ENCODE measurements at regions not wholly inside any gene's neighbourhood (a gene's known extent, or its start where the extent isn't known, plus 50 kb on each side); places are given as distances from the start of the nearest gene placed in this dataset.
"Not testable (repeated sequence)": the region's sequence is repeated elsewhere in the genome, so short reads cannot be mapped to it uniquely, and the experiment has no call there.

DNA sequence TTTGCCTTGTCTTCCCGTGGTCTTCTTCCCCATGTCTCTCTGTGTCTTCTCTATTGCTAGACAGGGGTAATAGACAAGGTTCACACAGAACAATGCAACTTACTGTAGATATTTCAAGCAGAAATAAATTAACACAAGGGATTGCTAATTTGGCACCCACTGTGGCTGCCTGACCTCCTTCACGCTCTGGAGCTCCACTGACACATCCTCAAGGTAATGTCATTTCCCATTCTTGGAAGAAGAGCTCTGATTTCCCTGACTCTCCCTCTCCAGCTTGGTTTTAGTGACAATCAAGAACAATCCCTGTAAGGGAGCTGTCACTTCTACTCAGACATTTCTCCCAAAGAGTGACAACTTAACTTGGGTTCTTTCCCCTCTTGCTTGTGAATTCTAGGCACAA is 105.4 kb upstream of the NAP1L1 start:
- Histone ChIP-seq H3K27ac (no peak overlapping the region), H3K4me3 (no peak overlapping the region)

DNA sequence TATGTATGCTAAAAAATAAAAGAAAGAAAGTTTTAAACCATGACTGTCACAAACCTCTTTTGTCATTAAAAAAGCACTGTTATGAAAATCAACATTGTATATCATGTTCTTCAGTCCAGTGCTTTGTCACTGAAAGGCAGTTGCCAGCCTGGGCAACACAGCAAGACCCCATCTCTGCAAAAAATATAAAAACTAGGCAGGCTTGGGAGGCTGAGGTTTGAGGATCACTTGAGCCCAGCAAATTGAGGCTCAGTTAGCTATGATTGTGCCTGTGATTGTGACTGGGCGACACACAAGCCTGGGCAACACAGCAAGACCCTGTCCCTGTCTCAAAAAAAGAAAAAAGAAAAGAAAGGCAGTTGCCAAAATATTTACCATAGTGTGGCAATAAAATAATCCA is 102.7 kb upstream of the NAP1L1 start:
- no peak overlapping the region for H3K27ac ChIP-seq

DNA sequence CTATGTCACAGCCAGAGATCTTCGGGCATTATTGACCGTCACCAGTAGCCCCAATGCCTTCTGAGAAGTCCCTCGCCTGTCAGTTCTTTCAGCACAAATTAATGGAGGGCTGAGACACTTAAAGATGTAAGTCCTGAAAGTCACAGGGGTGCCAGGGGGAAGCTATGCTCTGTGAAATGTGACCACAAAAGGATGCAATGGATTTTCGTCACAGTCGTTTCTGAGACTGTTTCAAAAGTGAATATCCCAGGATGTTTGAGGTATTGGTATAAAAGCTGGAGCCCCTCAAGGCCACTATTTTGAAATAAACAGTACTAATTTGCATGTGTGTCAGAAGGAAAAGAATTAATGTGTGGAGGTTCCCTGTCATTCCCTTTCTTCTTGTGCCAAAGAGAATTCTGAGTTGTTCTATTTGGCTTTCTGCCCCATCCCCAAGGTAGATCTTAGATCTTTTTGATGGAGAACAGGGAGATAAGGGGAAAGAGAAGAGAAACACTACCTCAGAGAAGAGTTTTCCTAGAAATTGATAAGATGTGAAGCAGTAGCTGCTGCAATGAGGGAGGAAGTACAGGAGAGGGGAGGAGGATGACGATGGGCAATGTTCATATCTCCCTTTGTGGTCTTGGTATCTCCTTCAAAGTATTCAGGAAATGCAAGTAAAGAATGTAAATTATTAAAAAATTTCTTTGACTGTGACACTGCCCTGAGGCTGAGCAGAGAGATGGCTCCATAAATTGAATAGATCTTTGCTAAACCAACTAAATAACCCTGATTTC is 101.8 kb upstream of the NAP1L1 start:
- H3K4me3 ChIP-seq: no peak overlapping the region
- H3K27ac ChIP-seq: no peak overlapping the region

More for the DNA sequence above, 102.7 kb upstream of the NAP1L1 start:
- H3K4me3 ChIP-seq: no peak overlapping the region

DNA sequence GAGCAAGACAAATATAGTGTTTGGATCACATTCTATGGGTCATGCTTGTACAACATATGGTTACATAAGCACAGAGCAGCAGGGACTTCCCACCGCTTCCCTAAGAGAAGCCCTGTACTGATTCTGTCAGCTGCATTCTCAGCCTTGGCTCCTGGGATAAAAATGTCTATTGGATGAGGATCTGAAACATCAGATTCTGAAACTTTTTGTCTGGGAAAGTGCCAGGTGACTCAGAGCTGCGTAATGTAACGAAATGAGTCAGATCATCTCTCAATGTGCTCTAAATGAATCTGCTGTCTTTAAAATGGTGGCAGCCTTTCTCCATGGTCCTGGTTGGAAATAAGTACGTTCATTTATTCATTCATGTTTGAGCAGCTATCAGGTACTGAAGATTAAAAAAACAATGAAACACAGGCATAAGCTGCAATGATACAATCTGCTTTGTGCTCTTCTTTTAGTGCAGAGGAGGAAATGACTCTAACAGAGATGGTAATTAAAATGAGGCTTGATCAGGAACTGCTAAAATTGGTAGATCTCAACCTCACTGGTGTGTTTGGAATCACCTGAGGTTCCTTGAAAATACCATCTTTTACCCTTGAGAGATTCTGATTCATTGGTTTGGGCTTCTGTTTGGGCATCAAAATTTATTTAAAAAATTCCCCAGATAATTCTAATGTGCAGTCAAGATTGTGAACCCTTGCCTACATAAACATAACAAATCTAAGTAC is 99.1 kb upstream of the NAP1L1 start:
- peak overlapping the region in 3 of 21 experiments; percentile 3 to 17 (median 10) for H3K27ac ChIP-seq
- H3K4me3 ChIP-seq: no peak overlapping the region

DNA sequence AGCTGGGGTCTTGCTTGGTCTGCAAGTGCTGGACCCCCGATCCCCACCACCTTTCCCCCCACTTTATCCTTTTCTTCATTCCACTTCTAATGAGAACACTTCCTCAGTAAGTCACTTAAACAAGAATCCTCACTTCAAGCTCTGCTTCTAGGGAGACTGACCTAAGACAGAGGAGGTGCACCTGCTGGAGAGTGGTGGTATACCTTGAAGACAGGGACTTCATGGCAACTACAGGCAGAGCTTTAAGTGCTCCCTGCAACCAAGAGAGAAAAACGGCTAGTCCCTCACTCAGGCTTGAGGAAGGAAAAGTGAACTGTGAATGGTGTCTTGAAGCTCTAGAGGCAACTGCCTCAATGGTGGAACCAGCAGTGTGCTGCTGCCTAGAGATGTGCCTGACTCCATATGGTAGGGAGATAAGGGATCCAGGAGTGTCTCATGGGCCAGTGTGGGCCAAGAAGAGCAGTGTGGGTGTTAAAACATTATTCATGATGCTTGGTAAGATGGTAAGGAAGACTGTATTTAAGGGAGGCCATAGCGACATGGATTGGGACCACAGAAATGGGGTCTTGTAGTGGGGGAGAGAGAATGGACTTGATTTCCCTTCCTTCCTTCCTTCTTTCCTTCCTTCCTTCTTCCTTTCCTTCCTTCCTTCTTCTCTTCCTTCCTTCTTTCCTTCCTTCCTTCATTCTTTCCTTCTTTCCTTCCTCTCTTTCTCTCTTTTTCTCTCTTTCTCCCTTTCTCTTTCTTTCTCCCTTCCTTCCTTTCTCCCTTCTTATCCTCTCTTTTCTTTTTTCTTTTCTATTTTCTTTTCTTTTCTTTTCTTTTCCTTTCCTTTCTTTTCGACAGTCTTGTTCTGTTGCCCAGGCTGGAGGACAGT is 96.2 kb upstream of the NAP1L1 start:
- Histone ChIP-seq H3K27ac (no peak overlapping the region), H3K4me3 (no peak overlapping the region)

DNA sequence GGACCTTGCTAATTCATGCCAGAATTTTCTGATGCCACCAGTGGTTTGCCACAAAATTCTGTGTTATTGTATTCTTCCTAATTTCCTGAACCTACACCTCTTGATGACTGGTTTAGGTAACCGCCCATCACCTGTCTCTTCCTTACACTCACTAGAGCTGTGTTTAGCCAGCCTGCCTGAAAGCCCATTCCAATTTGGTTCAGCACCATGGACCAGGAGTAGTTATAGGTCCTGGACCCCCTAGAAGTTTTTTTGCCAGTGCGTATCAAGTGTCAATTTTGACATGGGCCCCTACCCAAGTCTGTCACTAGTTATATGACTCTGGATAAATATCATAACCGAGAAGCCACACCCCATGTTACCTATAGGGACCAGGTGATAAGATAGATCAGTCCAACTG is 94.0 kb upstream of the NAP1L1 start:
- no peak overlapping the region for H3K4me3 ChIP-seq
- H3K27ac ChIP-seq: no peak overlapping the region

DNA sequence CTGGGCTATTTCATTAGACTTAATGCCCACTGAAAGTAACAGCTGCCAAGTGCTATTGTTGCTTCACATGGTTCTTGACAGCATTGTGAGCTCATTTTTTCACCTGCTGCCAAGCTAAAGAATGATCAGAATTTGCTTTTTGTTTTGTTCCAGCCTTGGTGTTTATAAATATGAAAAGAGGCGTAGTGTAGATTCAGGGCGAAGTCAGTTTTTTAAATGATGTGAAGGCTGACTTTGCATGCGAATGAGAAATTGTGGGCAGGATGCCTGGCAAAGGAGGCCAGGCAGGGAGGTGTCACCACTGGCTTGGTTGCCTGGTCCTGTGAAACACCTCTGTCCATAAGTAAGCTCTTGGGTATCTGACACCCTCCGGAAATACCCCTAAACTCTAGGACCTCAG is 93.3 kb upstream of the NAP1L1 start:
- H3K27ac ChIP-seq: no peak overlapping the region
- H3K4me3 ChIP-seq: no peak overlapping the region

DNA sequence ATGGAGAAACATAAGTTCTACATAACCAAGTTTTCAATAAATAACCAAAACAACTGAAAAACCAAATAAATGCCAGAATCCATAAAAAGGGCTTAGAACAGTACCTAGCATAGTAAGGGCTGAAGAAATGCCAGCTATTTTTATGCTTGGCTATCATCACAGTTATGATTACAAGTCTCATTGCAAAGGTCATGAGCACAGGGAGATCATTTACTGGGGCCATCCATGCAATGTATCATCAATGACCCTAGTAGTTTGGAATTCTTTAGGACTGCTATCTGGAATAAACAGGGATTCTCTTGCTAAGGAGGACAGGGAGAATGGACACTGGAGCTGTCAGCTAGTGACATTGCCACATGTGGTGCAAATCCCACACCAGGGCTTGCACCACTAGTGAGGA is 92.5 kb upstream of the NAP1L1 start:
- no peak overlapping the region for H3K4me3 ChIP-seq
- H3K27ac ChIP-seq: no peak overlapping the region

DNA sequence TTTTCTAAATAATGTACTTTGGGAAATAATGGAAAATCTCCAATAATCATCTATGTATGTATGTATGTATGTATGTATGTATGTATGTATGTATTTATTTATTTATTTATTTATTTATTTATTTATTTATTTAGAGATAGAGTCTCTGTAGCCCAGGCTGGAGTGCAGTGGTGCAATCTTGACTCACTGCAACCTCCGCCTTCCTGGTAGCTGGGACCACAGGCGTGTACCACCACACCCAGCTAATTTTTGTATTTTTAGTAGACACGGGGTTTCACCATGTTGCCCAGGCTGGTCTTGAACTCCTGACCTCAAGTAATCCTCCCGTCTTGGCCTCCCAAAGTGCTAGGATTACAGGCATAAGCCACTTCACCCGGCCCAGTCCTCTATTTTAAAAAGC is 91.5 kb upstream of the NAP1L1 start:
- H3K4me3 ChIP-seq: not testable (repeated sequence)

DNA sequence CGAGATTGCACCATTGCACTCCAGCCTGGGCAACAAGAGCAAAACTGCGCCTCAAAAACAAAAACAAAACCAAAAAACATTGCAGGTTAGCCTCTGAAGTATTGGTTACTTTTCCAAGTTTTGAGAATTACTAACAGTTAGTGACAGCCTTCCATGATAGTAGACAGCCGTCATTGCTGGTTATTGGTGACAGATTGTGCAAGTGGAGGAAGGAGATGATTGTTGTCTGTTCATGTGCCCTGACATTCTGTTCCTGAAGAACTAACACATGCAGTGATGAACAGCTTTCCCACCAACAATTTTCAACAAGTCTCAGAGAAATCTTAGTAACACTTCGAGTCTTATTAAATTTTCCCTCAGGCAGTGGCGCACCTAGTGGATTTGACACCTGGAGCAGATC is 89.3 kb upstream of the NAP1L1 start:
- Histone ChIP-seq H3K4me3 (no peak overlapping the region), H3K27ac (no peak overlapping the region)

More for the DNA sequence above, 91.5 kb upstream of the NAP1L1 start:
- not testable (repeated sequence) for H3K27ac ChIP-seq

DNA sequence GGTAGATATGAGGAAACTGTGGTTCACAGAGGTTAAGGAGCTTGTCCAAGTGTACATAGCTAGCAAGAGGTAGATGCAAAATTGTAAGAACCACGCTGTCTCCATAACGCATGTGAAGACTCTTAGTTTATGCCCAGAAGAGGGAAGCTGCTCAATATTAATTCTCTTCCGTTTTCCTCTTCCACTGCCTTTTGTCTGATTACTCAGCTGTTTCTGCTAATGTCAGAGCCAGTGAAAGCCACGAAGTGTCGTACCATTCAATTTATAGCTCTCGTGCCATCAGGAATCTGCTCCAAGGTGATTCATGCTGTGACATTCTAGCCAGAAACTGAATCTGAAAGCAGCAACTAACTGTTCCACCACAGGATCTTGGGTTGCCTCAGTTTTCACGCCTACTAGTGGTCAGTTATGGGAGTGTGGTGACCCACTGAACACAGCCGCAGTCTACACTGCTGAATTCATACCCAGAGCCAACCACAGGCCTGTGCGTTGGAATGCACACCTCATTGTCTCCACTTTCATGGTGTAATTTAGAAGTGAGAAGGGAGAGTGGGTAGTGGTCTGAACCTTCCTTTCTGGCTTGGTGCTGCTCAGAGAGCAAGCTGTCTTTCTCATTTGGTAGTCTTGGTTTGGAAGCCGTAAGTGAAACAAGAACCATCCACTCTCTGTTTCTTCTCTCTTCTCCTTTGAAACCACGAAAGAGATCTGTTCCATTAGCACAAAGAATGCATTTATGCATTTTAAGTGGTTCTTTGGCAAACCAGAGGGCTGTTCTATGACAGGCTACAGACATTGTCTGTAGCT is 74.2 kb upstream of the NAP1L1 start:
- peak overlapping the region in 8 of 21 experiments; percentile 3 to 71 (median 42) for H3K27ac ChIP-seq
- no peak overlapping the region for H3K4me3 ChIP-seq

DNA sequence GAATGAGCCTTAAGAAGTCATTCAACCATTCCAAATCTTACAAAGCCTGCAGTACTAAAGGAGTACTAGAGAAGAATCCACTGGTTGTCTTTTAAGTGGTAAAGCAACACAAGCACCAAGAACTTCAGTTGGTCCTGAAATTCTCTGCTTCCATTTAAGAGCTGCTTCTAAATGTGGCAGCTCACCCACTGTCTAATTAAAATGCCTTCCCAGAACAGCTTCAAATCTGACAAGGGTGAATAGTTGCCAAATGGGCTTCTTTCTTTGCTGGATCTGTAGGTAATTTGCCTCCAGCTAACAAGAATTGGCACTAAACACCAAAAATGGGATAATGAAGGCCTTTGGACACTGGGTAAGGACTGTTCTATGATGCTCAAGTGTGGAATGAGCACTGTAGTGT is 72.2 kb upstream of the NAP1L1 start:
- peak overlapping the region in 1 of 21 experiments; percentile 2 for H3K27ac ChIP-seq
- no peak overlapping the region for H3K4me3 ChIP-seq

DNA sequence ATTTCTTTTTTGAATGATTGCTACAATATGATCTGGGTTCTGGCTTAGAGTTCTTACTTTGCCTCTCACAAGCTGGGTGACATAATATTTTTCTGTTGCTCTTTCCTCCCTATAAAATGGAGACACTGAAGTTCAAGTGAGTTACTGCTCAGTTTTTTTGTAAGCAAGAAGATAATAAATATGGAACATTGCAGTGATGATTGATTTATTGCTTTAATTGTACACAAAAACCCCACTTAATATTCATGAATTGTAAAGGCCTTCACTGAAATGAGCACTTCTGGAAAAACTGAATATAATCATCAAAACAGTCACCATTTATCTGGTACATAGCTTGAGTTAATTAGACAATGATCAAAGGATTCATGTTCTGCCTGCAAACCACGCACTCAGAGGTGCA is 71.8 kb upstream of the NAP1L1 start:
- no peak overlapping the region for H3K4me3 ChIP-seq
- H3K27ac ChIP-seq: peak overlapping the region in 1 of 21 experiments; percentile 2

DNA sequence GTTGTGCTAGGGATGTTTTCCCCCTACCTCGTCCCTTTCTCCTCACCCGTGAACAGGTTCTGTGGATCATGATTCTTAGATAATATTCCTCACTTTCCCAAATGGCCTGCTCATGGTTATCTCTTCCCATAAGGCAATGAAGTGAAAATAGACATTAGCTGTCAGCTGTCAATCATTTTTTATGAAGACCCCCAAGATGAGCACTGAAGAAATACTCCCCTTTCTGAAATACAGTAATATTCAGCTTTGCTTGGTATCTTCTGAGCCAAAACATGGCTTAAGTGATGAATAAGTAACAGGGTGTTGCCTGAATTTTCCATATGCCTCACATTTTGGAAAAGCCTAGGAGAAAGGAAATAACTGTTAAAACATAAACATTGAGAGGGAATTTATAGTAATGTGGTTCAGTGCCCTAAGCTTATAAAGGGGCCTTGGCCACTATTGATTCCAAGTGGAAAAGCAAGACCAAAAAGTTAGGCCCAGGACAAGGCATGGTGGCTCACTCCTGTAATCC is 70.7 kb upstream of the NAP1L1 start:
- H3K4me3 ChIP-seq: no peak overlapping the region

DNA sequence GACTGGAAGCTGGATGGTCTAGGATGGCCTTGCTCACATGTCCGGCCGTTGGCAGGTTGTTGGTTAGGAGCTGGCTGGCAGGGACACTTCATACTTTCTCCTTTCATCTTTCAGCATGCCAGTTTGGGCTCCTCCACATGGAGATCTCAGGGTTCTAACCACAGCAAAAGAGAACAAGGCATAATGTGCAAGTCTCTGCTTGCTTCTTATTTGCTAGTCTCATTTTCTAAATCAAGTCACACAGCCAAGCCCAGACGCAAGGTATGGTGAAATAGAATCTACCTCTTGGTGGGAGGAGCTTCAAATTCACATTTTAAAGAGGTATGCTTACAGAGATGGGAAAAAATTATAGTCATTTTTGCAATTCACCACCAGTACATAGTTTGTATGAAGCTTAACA is 69.1 kb upstream of the NAP1L1 start:
- no peak overlapping the region for H3K27ac ChIP-seq

More for the DNA sequence above, 70.7 kb upstream of the NAP1L1 start:
- H3K27ac ChIP-seq: no peak overlapping the region

DNA sequence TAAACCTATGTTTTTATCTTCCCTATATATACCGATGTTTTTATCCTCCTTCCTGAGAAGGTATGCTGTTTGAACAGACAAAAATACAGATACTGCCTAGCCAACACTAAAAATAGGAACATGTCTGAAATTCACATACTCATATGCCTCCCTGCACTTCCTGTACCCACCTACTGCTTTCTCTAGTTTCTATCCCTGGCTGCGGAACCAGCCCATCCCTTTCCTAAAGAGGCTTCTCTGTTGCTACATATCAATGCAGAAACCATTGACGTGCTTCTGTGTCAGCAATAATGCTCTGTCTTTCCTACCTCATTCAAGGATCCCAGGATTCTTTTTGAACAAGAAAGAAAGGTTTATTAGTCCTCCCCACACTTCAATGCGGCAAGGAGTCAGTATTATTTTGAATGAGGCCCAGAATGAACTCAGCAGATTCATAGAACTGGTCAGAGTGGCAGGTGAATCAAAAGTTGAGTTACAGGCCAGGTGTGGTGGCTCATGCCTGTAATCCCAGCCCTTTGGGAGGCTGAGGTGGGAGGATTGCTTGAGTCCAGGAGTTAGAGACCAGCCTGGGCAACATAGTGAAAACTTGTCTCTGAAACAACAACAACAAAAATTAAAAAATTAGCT is 67.8 kb upstream of the NAP1L1 start:
- no peak overlapping the region for H3K27ac ChIP-seq
- H3K4me3 ChIP-seq: no peak overlapping the region

More for the DNA sequence above, 69.1 kb upstream of the NAP1L1 start:
- H3K4me3 ChIP-seq: no peak overlapping the region

DNA sequence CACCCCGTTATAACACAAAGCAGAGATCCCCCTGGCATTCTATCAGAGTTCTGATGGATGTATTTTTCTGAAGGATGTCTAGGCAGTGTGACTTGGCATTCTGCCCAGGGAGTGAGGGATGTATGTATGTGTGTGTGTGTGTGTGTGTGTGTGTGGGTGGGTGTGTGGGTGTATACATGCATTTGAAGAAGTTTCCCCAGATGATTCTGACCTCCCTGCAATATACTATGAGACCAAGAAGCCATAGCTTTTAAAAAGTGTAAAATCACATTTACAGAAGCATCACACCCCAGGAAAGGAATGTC is 59.7 kb upstream of the NAP1L1 start:
- no peak overlapping the region for H3K27ac ChIP-seq

DNA sequence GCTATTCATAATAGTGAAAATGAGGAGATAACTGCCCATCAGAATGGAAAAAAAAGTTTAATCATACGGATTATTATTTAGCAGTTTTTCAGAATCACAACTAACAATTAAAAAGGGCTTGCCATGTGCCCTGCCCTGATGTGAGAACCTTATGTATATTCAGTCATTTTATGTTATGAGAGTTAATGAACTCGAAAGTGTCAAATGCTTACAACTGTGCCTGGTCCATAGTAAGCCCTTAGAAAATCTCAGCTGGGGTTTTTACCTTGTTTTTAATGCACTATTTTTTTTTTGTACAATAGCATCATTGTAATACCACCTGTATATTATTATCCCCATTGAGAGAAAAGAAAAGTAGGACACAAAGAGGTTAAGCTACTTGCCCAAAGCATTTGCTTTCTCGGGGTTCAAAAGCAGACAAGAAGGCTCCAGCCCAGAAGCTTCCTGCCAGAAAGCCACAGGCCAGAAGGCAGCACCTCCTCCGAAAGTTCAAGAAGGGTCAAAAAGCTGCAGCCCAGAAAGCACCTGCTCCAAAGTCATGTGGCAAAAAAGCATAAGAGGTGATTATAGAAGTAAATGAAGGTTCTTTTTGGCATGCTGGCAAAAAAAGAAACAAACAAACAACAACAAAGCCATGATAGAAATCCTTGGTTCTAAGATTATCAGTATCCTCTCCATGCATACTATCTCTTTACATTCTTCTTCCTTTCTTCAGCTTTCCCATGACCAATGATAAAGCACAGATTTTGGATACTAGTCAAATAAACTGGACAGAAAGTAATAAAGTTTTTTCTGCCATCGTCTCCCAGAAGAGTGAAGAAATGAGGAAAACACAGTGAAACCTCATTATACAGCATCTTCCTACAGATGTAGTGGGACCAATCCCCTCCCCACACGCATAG is 59.1 kb upstream of the NAP1L1 start:
- Histone ChIP-seq H3K4me3 (no peak overlapping the region), H3K27ac (no peak overlapping the region)

More for the DNA sequence above, 59.7 kb upstream of the NAP1L1 start:
- H3K4me3 ChIP-seq: no peak overlapping the region
